ENCODE measurements at regions not wholly inside any gene's neighbourhood (a gene's known extent, or its start where the extent isn't known, plus 50 kb on each side); places are given as distances from the start of the nearest gene placed in this dataset.

GRCh38 chr6:159360306-159360705 lies 191.1 kb downstream of the FNDC1 start:
- no peak for TF ChIP-seq ZNF263 (CRISPR knock-in tag; IDR thresholded peaks at IDR 0.05; ENCODE audit: borderline replicate concordance)
- no peak for TF ChIP-seq ETS1 (conservative IDR thresholded peaks at IDR 0.05; ENCODE audit: control insufficient read depth, low read depth, low read length)

Measured in K562 (cell line).